GM12878 (cell line): ENCODE measurements at regions not wholly inside any gene's neighbourhood (a gene's known extent, or its start where the extent isn't known, plus 50 kb on each side); places are given as distances from the start of the nearest gene placed in this dataset.

Experiments
- ATAC-seq: fragments of 200-7000 bp; cut with Tn5 transposase; 3 replicates; pipeline ENCODE4 v1.9.1; 2020; ENCODE audit warnings: mild to moderate bottlenecking, moderate library complexity
- BruUV-seq: library from RNA; stranded (reverse); fragments of 400-500 nt; replicated peaks from 2 replicates; lab custom pipeline; 2021; lab: Mats Ljungman, UMichigan
- CTCF ChIA-PET: fragments of 300-600 bp; sonication (Branson Sonifier 250); formaldehyde crosslinking; extraction: SDS; loops from one replicate; lab custom pipeline; 2021; ENCODE audit warnings: inconsistent platforms; lab: Yijun Ruan, JAX
- POLR2A ChIA-PET: fragments of 350-600 bp; formaldehyde crosslinking; extraction: SDS; loops from one replicate; lab custom pipeline; 2021; ENCODE audit warnings: inconsistent platforms; lab: Charles Lee
- RAD21 ChIA-PET: fragments of 300-600 bp; sonication (Branson Sonifier 250); formaldehyde crosslinking; loops from one replicate; lab custom pipeline; 2023; ENCODE audit warnings: antibody characterized with exemption; ENCODE audit not compliant: unreplicated experiment; lab: Charles Lee
- SMC1A ChIA-PET: fragments of 300-600 bp; sonication (Branson Sonifier 250); formaldehyde crosslinking; loops from one replicate; lab custom pipeline; 2023; ENCODE audit not compliant: unreplicated experiment, uncharacterized antibody; lab: Charles Lee
- DNase-seq: peaks from one replicate; pipeline ENCODE4 v3.0.0-alpha.2; 2011; ENCODE audit warnings: low read depth, low spot score
- FAIRE-seq: peaks from 3 replicates; lab custom pipeline; 2011; peaks lifted over from hg19 to GRCh38; lab: Jason Lieb, UNC
- H2AFZ ChIP-seq: 2 replicates; pipeline ENCODE4 v1.6.0; 2011; ENCODE audit warnings: low read depth, low read length, control low read depth; ENCODE audit not compliant: control insufficient read depth
- H3K27ac ChIP-seq: 2 replicates; pipeline ENCODE4 v1.5.1; 2011; ENCODE audit warnings: control low read depth; ENCODE audit not compliant: control insufficient read depth, insufficient read depth
- H3K27me3 ChIP-seq, 2 experiments: replicated peaks in 1 of 2; 2 replicates each; pipeline versions ENCODE4 v1.6.0 to v1.6.1; 2011; ENCODE audit warnings: low read length in 1 of 2; ENCODE audit not compliant: control insufficient read depth in 2 of 2, insufficient read depth in 2 of 2
- H3K36me3 ChIP-seq, 2 experiments: 2 replicates each; pipeline ENCODE4 v1.5.1; 2011; ENCODE audit warnings: low read length in 1 of 2; ENCODE audit not compliant: control insufficient read depth in 2 of 2, insufficient read depth in 2 of 2
- H3K4me1 ChIP-seq: 2 replicates; pipeline ENCODE4 v1.6.1; 2011; ENCODE audit warnings: mild to moderate bottlenecking, low read length, moderate library complexity, mixed read lengths; ENCODE audit not compliant: control insufficient read depth, insufficient read depth
- H3K4me2 ChIP-seq: 2 replicates; pipeline ENCODE4 v1.6.0; 2011; ENCODE audit warnings: control low read depth; ENCODE audit not compliant: control insufficient read depth, insufficient read depth
- H3K4me3 ChIP-seq: fragments of 200-600 bp; sonication (generic); 2 replicates; pipeline ENCODE4 v1.5.1; 2016
- H3K79me2 ChIP-seq: 2 replicates; pipeline ENCODE4 v1.6.0; 2011; ENCODE audit warnings: low read length; ENCODE audit not compliant: control insufficient read depth, insufficient read depth
- H3K9ac ChIP-seq: 2 replicates; pipeline ENCODE4 v1.8.0; 2011; ENCODE audit warnings: low read length, control low read depth, mixed read lengths; ENCODE audit not compliant: control insufficient read depth, insufficient read depth
- H3K9me3 ChIP-seq: replicated peaks from 3 replicates; pipeline ENCODE4 v1.5.1; 2011; ENCODE audit warnings: mild to moderate bottlenecking, low read length; ENCODE audit not compliant: control insufficient read depth, insufficient read depth
- H4K20me1 ChIP-seq: 2 replicates; pipeline ENCODE4 v1.6.0; 2011; ENCODE audit not compliant: control insufficient read depth, insufficient read depth
- ASH2L ChIP-seq: fragments of 300-600, 200-600 bp; sonication (generic); IDR thresholded peaks from 2 replicates; pipeline ENCODE4 v1.6.1; 2017; ENCODE audit warnings: low read depth, mild to moderate bottlenecking, borderline replicate concordance
- CREB1 ChIP-seq: IDR thresholded peaks from 2 replicates; pipeline ENCODE4 v1.6.1; 2012; ENCODE audit warnings: low read depth, mild to moderate bottlenecking, inconsistent platforms
- IKZF2 ChIP-seq, 2 experiments: fragments of 450-650 bp; IDR thresholded peaks; 2 replicates each; pipeline ENCODE4 v1.6.1; 2017; ENCODE audit warnings: mild to moderate bottlenecking in 2 of 2, moderate library complexity in 2 of 2
- JUND ChIP-seq: IDR thresholded peaks from 2 replicates; pipeline ENCODE4 v1.6.1; 2012; ENCODE audit warnings: low read depth, mild to moderate bottlenecking, low read length, improper control_type of control experiment, moderate library complexity
- LARP7 ChIP-seq: fragments of 450-650 bp; IDR thresholded peaks from 2 replicates; pipeline ENCODE4 v1.6.1; 2017; ENCODE audit warnings: mild to moderate bottlenecking
- MTA2 ChIP-seq: fragments of 450-650 bp; IDR thresholded peaks from 2 replicates; pipeline ENCODE4 v1.6.1; 2016; ENCODE audit warnings: low read depth, mild to moderate bottlenecking, moderate library complexity
- MYB ChIP-seq: fragments of 150-350 bp; IDR thresholded peaks from 2 replicates; pipeline ENCODE4 v1.6.1; 2014; ENCODE audit warnings: mild to moderate bottlenecking, low read depth, low read length, borderline replicate concordance
- NBN ChIP-seq: fragments of 450-650 bp; IDR thresholded peaks from 2 replicates; pipeline ENCODE4 v1.6.1; 2016
- SIX5 ChIP-seq: IDR thresholded peaks from 2 replicates; pipeline ENCODE4 v1.6.1; 2011; ENCODE audit warnings: mild to moderate bottlenecking, low read depth, low read length, moderate library complexity; ENCODE audit not compliant: severe bottlenecking
- SREBF2 ChIP-seq: IDR thresholded peaks from 2 replicates; pipeline ENCODE4 v1.6.1; 2012; ENCODE audit warnings: mild to moderate bottlenecking, low read length
- ZNF384 ChIP-seq: IDR thresholded peaks from 2 replicates; pipeline ENCODE4 v1.6.1; 2012; ENCODE audit warnings: low read depth, mild to moderate bottlenecking, low read length, improper control_type of control experiment, borderline replicate concordance
- ZSCAN29 ChIP-seq: fragments of 450-650 bp; IDR thresholded peaks from 2 replicates; pipeline ENCODE4 v1.6.1; 2017; ENCODE audit warnings: mild to moderate bottlenecking, moderate library complexity
- WGBS: methylation state at CpG from one replicate; pipeline ENCODE4 v1.1.6; 2016; ENCODE audit warnings: low lambda C conversion rate; ENCODE audit not compliant: insufficient replicate concordance, insufficient coverage; ENCODE audit errors: missing lambda C conversion rate; 5-methylcytosine and 5-hydroxymethylcytosine counted together
- in situ Hi-C: fragments of 300-500 bp; cut with MboI; formaldehyde crosslinking; loops from 9 replicates; pipeline ENCODE4 v1.14.3; 2018; ENCODE audit warnings: mixed read lengths
- intact Hi-C: fragments of 100-400 bp; cut with micrococcal nuclease; formaldehyde crosslinking; loops from one replicate; pipeline ENCODE4 v1.14.2; 2022; ENCODE audit not compliant: unreplicated experiment
- TF ChIP-seq, protein P1 (sequence below): fragments of 450-650 bp; formaldehyde crosslinking; IDR thresholded peaks from 2 replicates; pipeline ENCODE4 v1.4.0; 2022; ENCODE audit warnings: mild to moderate bottlenecking, moderate library complexity
- TF ChIP-seq, protein P2 (sequence below): IDR thresholded peaks from 2 replicates; pipeline ENCODE4 v1.6.1; 2012; ENCODE audit warnings: low read length, inconsistent platforms
- TF ChIP-seq, protein P3 (sequence below): IDR thresholded peaks from 2 replicates; pipeline ENCODE4 v1.6.1; 2011; ENCODE audit warnings: low read depth, low read length, improper control_type of control experiment, borderline replicate concordance
- TF ChIP-seq, protein P4 (sequence below): fragments of 150-350 bp; IDR thresholded peaks from 2 replicates; pipeline ENCODE4 v1.6.1; 2014; ENCODE audit warnings: mild to moderate bottlenecking, low read depth, low read length
- TF ChIP-seq, protein P5 (sequence below): fragments of 450-650 bp; IDR thresholded peaks from 2 replicates; pipeline ENCODE4 v1.6.1; 2017; ENCODE audit warnings: low read depth, mild to moderate bottlenecking, moderate library complexity

DNA sequence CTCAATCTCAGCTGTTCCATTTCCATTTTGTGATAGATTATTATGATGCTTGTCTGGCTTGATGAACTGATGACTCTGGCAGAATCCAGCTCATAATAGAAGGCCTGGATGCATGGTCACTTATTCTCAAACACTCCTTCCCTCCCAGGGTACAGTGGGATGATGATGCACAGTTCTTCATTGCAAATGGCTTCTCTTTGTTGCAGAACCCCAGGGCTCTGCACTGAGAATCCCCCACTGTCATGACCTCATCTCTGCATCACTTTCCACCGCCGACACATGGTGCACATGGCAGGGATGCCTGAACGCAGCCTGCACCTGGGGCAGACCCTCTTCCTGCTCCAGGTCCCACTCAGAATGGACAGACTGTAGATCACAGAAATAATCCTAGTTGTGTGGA, 515.6 kb upstream of the NR2F2 start (continued):
- TF ChIP-seq, protein P1, sequence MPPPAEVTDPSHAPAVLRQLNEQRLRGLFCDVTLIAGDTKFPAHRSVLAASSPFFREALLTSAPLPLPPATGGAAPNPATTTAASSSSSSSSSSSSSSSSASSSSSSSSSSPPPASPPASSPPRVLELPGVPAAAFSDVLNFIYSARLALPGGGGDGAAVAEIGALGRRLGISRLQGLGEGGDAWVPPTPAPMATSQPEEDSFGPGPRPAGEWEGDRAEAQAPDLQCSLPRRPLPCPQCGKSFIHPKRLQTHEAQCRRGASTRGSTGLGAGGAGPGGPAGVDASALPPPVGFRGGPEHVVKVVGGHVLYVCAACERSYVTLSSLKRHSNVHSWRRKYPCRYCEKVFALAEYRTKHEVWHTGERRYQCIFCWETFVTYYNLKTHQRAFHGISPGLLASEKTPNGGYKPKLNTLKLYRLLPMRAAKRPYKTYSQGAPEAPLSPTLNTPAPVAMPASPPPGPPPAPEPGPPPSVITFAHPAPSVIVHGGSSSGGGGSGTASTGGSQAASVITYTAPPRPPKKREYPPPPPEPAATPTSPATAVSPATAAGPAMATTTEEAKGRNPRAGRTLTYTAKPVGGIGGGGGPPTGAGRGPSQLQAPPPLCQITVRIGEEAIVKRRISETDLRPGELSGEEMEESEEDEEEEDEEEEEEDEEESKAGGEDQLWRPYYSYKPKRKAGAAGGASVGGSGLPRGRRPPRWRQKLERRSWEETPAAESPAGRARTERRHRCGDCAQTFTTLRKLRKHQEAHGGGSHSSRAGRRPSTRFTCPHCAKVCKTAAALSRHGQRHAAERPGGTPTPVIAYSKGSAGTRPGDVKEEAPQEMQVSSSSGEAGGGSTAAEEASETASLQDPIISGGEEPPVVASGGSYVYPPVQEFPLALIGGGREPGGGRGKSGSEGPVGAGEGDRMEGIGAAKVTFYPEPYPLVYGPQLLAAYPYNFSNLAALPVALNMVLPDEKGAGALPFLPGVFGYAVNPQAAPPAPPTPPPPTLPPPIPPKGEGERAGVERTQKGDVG (CRISPR knock-in tag), result no peak
- TF ChIP-seq NBN (no peak), ZSCAN29 (no peak), CREB1 (no peak), SIX5 (no peak), ASH2L (no peak), SREBF2 (no peak)
- TF ChIP-seq, protein P2, sequence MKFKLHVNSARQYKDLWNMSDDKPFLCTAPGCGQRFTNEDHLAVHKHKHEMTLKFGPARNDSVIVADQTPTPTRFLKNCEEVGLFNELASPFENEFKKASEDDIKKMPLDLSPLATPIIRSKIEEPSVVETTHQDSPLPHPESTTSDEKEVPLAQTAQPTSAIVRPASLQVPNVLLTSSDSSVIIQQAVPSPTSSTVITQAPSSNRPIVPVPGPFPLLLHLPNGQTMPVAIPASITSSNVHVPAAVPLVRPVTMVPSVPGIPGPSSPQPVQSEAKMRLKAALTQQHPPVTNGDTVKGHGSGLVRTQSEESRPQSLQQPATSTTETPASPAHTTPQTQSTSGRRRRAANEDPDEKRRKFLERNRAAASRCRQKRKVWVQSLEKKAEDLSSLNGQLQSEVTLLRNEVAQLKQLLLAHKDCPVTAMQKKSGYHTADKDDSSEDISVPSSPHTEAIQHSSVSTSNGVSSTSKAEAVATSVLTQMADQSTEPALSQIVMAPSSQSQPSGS, result no peak

DNA sequence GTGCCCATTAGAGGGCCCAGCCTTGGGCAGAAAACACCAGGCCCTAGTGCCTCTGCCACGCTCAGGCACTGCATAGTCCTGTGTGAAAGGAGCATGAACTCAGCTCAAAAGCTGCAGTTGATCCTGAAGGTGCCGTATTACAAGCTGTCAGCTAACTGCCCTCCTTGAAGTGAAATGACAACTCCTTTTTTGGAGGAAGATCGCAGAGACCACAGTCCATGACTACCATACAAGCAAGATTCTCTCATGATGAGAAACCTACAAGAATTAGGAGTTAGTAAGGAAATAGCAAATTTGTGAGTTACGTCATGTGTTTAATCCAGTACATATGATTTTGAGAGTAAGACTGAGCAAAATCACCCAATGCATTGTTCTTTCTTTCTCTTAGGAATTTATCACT, 513.9 kb upstream of the NR2F2 start:
- SMC1A ChIA-PET, result no interaction called here
- DNase-seq (no peak), FAIRE-seq (no peak), ATAC-seq (no peak)
- BruUV-seq, result no TSS peak
- Histone ChIP-seq H3K9me3 (no peaks in the 10 kb centered on the region; the same call in 2 of the 3 replicates), H2AFZ (no peak overlapping the region), H3K9ac (no peak overlapping the region), H3K27ac (no peak overlapping the region), H3K36me3 (no peaks in the 10 kb centered on the region), H3K4me1 (no peaks in the 10 kb centered on the region), H3K4me3 (no peak overlapping the region), H3K79me2 (no peaks in the 10 kb centered on the region), H4K20me1 (no peaks in the 10 kb centered on the region), H3K4me2 (no peak overlapping the region), H3K27me3 (no peaks in the 10 kb centered on the region)
- WGBS, result 48% methylated on average over 4 of the region's 4 CpGs
- RAD21 ChIA-PET, result no interaction called here
- POLR2A ChIA-PET, result interaction anchor here (0.6 to 0.7 kb wide), 2 partner anchors 49 to 508 kb away, joined by 3 read pairs; no protein-coding TSS in a partner anchor
- CTCF ChIA-PET, result no interaction called here
- intact Hi-C loops (no loop called here), in situ Hi-C loops (no loop called here)
- TF ChIP-seq MTA2, result no peak
- no peak for TF ChIP-seq MYB
- no peak for TF ChIP-seq LARP7
- TF ChIP-seq, protein P3, sequence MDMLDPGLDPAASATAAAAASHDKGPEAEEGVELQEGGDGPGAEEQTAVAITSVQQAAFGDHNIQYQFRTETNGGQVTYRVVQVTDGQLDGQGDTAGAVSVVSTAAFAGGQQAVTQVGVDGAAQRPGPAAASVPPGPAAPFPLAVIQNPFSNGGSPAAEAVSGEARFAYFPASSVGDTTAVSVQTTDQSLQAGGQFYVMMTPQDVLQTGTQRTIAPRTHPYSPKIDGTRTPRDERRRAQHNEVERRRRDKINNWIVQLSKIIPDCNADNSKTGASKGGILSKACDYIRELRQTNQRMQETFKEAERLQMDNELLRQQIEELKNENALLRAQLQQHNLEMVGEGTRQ, result no peak
- TF ChIP-seq IKZF2 (IDR thresholded peaks at IDR 0.05), result no peak
- TF ChIP-seq ZNF384, result no peak
- TF ChIP-seq JUND, result no peak
- TF ChIP-seq, protein P4, sequence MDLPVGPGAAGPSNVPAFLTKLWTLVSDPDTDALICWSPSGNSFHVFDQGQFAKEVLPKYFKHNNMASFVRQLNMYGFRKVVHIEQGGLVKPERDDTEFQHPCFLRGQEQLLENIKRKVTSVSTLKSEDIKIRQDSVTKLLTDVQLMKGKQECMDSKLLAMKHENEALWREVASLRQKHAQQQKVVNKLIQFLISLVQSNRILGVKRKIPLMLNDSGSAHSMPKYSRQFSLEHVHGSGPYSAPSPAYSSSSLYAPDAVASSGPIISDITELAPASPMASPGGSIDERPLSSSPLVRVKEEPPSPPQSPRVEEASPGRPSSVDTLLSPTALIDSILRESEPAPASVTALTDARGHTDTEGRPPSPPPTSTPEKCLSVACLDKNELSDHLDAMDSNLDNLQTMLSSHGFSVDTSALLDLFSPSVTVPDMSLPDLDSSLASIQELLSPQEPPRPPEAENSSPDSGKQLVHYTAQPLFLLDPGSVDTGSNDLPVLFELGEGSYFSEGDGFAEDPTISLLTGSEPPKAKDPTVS, result no peak
- TF ChIP-seq, protein P5, sequence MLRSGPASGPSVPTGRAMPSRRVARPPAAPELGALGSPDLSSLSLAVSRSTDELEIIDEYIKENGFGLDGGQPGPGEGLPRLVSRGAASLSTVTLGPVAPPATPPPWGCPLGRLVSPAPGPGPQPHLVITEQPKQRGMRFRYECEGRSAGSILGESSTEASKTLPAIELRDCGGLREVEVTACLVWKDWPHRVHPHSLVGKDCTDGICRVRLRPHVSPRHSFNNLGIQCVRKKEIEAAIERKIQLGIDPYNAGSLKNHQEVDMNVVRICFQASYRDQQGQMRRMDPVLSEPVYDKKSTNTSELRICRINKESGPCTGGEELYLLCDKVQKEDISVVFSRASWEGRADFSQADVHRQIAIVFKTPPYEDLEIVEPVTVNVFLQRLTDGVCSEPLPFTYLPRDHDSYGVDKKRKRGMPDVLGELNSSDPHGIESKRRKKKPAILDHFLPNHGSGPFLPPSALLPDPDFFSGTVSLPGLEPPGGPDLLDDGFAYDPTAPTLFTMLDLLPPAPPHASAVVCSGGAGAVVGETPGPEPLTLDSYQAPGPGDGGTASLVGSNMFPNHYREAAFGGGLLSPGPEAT, result no peak
